Right lung (tissue), 2 donors: ENCODE measurements at regions not wholly inside any gene's neighbourhood (a gene's known extent, or its start where the extent isn't known, plus 50 kb on each side); places are given as distances from the start of the nearest gene placed in this dataset.
"Not testable (repeated sequence)": the region's sequence is repeated elsewhere in the genome, so short reads cannot be mapped to it uniquely, and the experiment has no call there.

Source experiments
- DNase-seq, 2 donors: peaks; one replicate each; pipeline ENCODE4 v3.0.0-alpha.2; 2013

- DNase-seq, result no peak
These were observed 303.5 kb upstream of the GATB start for GRCh38 chr4:152064282-152064681.

- no peak for DNase-seq
These were observed 302.9 kb upstream of the GATB start for GRCh38 chr4:152063621-152064240.

- DNase-seq, result no peak
These were observed 302.3 kb upstream of the GATB start for GRCh38 chr4:152062936-152063620.

GRCh38 chr4:152054731-152055130 is 293.9 kb upstream of the GATB start:
- no peak for DNase-seq

GRCh38 chr4:152052451-152053057 is 291.7 kb upstream of the GATB start:
- DNase-seq, result no peak

GRCh38 chr4:152051332-152051731 is 290.5 kb upstream of the GATB start:
- not testable (repeated sequence) for DNase-seq

- no peak for DNase-seq
These were observed 289.3 kb upstream of the GATB start for GRCh38 chr4:152050106-152050505.

GRCh38 chr4:152047451-152047850 is 286.6 kb upstream of the GATB start:
- DNase-seq, result no peak

GRCh38 chr4:152045807-152046571 is 285.2 kb upstream of the GATB start:
- peak; percentile 33 to 42 for DNase-seq

GRCh38 chr4:152045449-152045806 is 284.6 kb upstream of the GATB start:
- no peak for DNase-seq

- DNase-seq, result no peak
These were observed 283.7 kb upstream of the GATB start for GRCh38 chr4:152044331-152045036.

- no peak for DNase-seq
These were observed 280.5 kb upstream of the GATB start for GRCh38 chr4:152041295-152041694.

- DNase-seq, result no peak
These were observed 278.9 kb upstream of the GATB start for GRCh38 chr4:152039691-152040090.

- DNase-seq, result no peak
These were observed 278.2 kb upstream of the GATB start for GRCh38 chr4:152039023-152039481.

GRCh38 chr4:152038238-152038637 is 277.4 kb upstream of the GATB start:
- DNase-seq, result no peak

GRCh38 chr4:152037435-152037834 is 276.6 kb upstream of the GATB start:
- no peak for DNase-seq

- no peak for DNase-seq
These were observed 272.8 kb upstream of the GATB start for GRCh38 chr4:152033621-152034020.

- no peak for DNase-seq
These were observed 271.9 kb upstream of the GATB start for GRCh38 chr4:152032722-152033131.

- no peak for DNase-seq
These were observed 268.8 kb upstream of the GATB start for GRCh38 chr4:152029631-152030030.

- DNase-seq, result no peak
These were observed 267.3 kb upstream of the GATB start for GRCh38 chr4:152028131-152028530.

- DNase-seq, result no peak
These were observed 264.1 kb upstream of the GATB start for GRCh38 chr4:152024881-152025280.

- DNase-seq, result no peak
These were observed 262.9 kb upstream of the GATB start for GRCh38 chr4:152023674-152024073.
